SK-N-SH (cell line): ENCODE measurements at regions not wholly inside any gene's neighbourhood (a gene's known extent, or its start where the extent isn't known, plus 50 kb on each side); places are given as distances from the start of the nearest gene placed in this dataset.

Experiments
- CTCF ChIA-PET: fragments of 300-600, 350-600 bp; formaldehyde crosslinking; extraction: SDS; loops from one replicate; lab custom pipeline; 2021; lab: Yijun Ruan, JAX
- POLR2A ChIA-PET: fragments of 350-600 bp; sonication (Branson Sonifier 250); formaldehyde crosslinking; extraction: SDS; loops from one replicate; lab custom pipeline; 2020; ENCODE audit warnings: antibody characterized with exemption, inconsistent platforms; lab: Yijun Ruan, JAX
- DNase-seq: peaks from one replicate; pipeline ENCODE4 v3.0.0; 2012
- H2AFZ ChIP-seq: fragments of 200-600 bp; sonication (generic); 2 replicates; pipeline ENCODE4 v1.8.1; 2016; ENCODE audit warnings: antibody characterized with exemption, mild to moderate bottlenecking, low read depth
- H3F3A ChIP-seq: fragments of 200-600 bp; sonication (generic); replicated peaks from 2 replicates; pipeline ENCODE3; 2016; ENCODE audit warnings: antibody characterized with exemption, mild to moderate bottlenecking; ENCODE audit not compliant: insufficient read depth
- H3K27ac ChIP-seq, 2 experiments: fragments of 200-500 bp in 1 of 2; fragments of 200-600 bp in 1 of 2; sonication (Bioruptor generic) in 1 of 2; sonication (generic), shearing (Covaris generic) in 1 of 2; 2 replicates each; pipeline versions ENCODE4 v1.5.1 to v1.6.1; 2014 to 2016; ENCODE audit warnings: low read depth in 2 of 2, inconsistent platforms in 1 of 2, low read length in 1 of 2, mild to moderate bottlenecking in 1 of 2, mixed read lengths in 1 of 2
- H3K27me3 ChIP-seq: fragments of 200-600 bp; sonication (generic), shearing (Covaris generic); 2 replicates; pipeline ENCODE4 v1.6.1; 2016; ENCODE audit warnings: mixed run types; ENCODE audit not compliant: insufficient read depth
- H3K36me3 ChIP-seq, 2 experiments: fragments of 200-500 bp in 1 of 2; fragments of 200-600 bp in 1 of 2; sonication (Bioruptor generic) in 1 of 2; sonication (generic) in 1 of 2; replicated peaks in 1 of 2; 2 replicates each; pipeline versions ENCODE3 to v1.5.1; 2014 to 2016; ENCODE audit warnings: low read length in 1 of 2, mild to moderate bottlenecking in 1 of 2; ENCODE audit not compliant: insufficient read depth in 2 of 2, control insufficient read depth in 1 of 2
- H3K4me1 ChIP-seq, 2 experiments: fragments of 200-500 bp in 1 of 2; fragments of 200-600 bp in 1 of 2; sonication (Bioruptor generic) in 1 of 2; sonication (generic), shearing (Covaris generic) in 1 of 2; 2 replicates each; pipeline versions ENCODE4 v1.5.1 to v1.6.1; 2014 to 2016; ENCODE audit warnings: low read depth in 1 of 2, low read length in 1 of 2, mixed run types in 1 of 2; ENCODE audit not compliant: insufficient read depth in 2 of 2, control insufficient read depth in 1 of 2
- H3K4me2 ChIP-seq: fragments of 200-600 bp; sonication (generic), shearing (Covaris generic); 2 replicates; pipeline ENCODE4 v1.6.1; 2017; ENCODE audit warnings: mixed run types
- H3K4me3 ChIP-seq, 2 experiments: fragments of 200-500 bp in 1 of 2; fragments of 200-600 bp in 1 of 2; sonication (Bioruptor generic) in 1 of 2; sonication (generic), shearing (Covaris generic) in 1 of 2; 2 replicates each; pipeline versions ENCODE4 v1.5.1 to v1.8.1; 2014 to 2016; ENCODE audit warnings: low read depth in 2 of 2, inconsistent platforms in 1 of 2, low read length in 1 of 2, mild to moderate bottlenecking in 1 of 2, mixed read lengths in 1 of 2, moderate library complexity in 1 of 2
- H3K79me2 ChIP-seq: fragments of 200-600 bp; sonication (generic); 2 replicates; pipeline ENCODE4 v1.8.1; 2017; ENCODE audit warnings: mild to moderate bottlenecking; ENCODE audit not compliant: insufficient read depth
- H3K9ac ChIP-seq: fragments of 200-600 bp; sonication (generic); 2 replicates; pipeline ENCODE4 v1.6.1; 2017; ENCODE audit warnings: mixed run types
- H3K9me2 ChIP-seq: fragments of 200-600 bp; sonication (generic); 2 replicates; pipeline ENCODE4 v1.6.1; 2017; ENCODE audit warnings: mixed run types
- H3K9me3 ChIP-seq: fragments of 200-600 bp; sonication (generic); 2 replicates; pipeline ENCODE4 v1.6.1; 2017; ENCODE audit warnings: mixed run types, mild to moderate bottlenecking, moderate library complexity
- H4K20me1 ChIP-seq: fragments of 200-600 bp; sonication (generic); 2 replicates; pipeline ENCODE4 v1.6.1; 2017; ENCODE audit warnings: mild to moderate bottlenecking, mixed run types; ENCODE audit not compliant: insufficient read depth
- CHD2 ChIP-seq: fragments of 150-350 bp; IDR thresholded peaks from 2 replicates; pipeline ENCODE4 v1.6.1; 2018; ENCODE audit warnings: low read length; ENCODE audit not compliant: partially characterized antibody
- FOSL2 ChIP-seq: IDR thresholded peaks from 2 replicates; pipeline ENCODE4 v1.4.0; 2012; ENCODE audit warnings: low read depth, mild to moderate bottlenecking, moderate library complexity, borderline replicate concordance
- FOXM1 ChIP-seq: IDR thresholded peaks from 2 replicates; pipeline ENCODE4 v1.4.0; 2012; ENCODE audit warnings: low read depth, mild to moderate bottlenecking
- GABPA ChIP-seq: IDR thresholded peaks from 2 replicates; pipeline ENCODE4 v1.4.0; 2012; ENCODE audit warnings: low read depth, mild to moderate bottlenecking
- JUND ChIP-seq: IDR thresholded peaks from 2 replicates; pipeline ENCODE4 v1.4.0; 2012
- RAD21 ChIP-seq: IDR thresholded peaks from 2 replicates; pipeline ENCODE4 v1.6.1; 2012; ENCODE audit warnings: mild to moderate bottlenecking, low read length
- RCOR1 ChIP-seq: fragments of 150-350 bp; IDR thresholded peaks from 2 replicates; pipeline ENCODE4 v1.6.1; 2017; ENCODE audit warnings: antibody characterized with exemption, low read length
- SIN3A ChIP-seq: IDR thresholded peaks from 2 replicates; pipeline ENCODE4 v1.6.1; 2012; ENCODE audit warnings: low read depth, mild to moderate bottlenecking, low read length, moderate library complexity, borderline replicate concordance
- WGBS: methylation state at CpG from one replicate; pipeline ENCODE4 v1.1.6; 2017; ENCODE audit warnings: low lambda C conversion rate; 5-methylcytosine and 5-hydroxymethylcytosine counted together
- TF ChIP-seq, protein P1 (sequence below): IDR thresholded peaks from 2 replicates; pipeline ENCODE4; 2012
- TF ChIP-seq, protein P2 (sequence below): IDR thresholded peaks from 2 replicates; pipeline ENCODE4 v1.4.0; 2012; ENCODE audit warnings: low read depth, borderline replicate concordance
- TF ChIP-seq, protein P3 (sequence below): IDR thresholded peaks from 2 replicates; pipeline ENCODE4 v1.6.1; 2012; ENCODE audit warnings: mild to moderate bottlenecking, low read depth, low read length, moderate library complexity
- TF ChIP-seq, protein P4 (sequence below): fragments of 150-350 bp; IDR thresholded peaks from 2 replicates; pipeline ENCODE4 v1.6.1; 2017; ENCODE audit warnings: antibody characterized with exemption, low read length, low read depth, borderline replicate concordance

GRCh38 chr11:46176421-46176820, 55.2 kb upstream of the PHF21A start:
- WGBS: 54% methylated on average over 4 of the region's 4 CpGs
- no peak for TF ChIP-seq RAD21
- no peak for TF ChIP-seq GABPA
- TF ChIP-seq, protein P1, sequence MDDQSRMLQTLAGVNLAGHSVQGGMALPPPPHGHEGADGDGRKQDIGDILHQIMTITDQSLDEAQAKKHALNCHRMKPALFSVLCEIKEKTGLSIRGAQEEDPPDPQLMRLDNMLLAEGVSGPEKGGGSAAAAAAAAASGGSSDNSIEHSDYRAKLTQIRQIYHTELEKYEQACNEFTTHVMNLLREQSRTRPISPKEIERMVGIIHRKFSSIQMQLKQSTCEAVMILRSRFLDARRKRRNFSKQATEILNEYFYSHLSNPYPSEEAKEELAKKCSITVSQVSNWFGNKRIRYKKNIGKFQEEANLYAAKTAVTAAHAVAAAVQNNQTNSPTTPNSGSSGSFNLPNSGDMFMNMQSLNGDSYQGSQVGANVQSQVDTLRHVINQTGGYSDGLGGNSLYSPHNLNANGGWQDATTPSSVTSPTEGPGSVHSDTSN: no peak
- TF ChIP-seq RCOR1: no peak
- TF ChIP-seq, protein P2, sequence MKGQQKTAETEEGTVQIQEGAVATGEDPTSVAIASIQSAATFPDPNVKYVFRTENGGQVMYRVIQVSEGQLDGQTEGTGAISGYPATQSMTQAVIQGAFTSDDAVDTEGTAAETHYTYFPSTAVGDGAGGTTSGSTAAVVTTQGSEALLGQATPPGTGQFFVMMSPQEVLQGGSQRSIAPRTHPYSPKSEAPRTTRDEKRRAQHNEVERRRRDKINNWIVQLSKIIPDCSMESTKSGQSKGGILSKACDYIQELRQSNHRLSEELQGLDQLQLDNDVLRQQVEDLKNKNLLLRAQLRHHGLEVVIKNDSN: no peak
- TF ChIP-seq, protein P3, sequence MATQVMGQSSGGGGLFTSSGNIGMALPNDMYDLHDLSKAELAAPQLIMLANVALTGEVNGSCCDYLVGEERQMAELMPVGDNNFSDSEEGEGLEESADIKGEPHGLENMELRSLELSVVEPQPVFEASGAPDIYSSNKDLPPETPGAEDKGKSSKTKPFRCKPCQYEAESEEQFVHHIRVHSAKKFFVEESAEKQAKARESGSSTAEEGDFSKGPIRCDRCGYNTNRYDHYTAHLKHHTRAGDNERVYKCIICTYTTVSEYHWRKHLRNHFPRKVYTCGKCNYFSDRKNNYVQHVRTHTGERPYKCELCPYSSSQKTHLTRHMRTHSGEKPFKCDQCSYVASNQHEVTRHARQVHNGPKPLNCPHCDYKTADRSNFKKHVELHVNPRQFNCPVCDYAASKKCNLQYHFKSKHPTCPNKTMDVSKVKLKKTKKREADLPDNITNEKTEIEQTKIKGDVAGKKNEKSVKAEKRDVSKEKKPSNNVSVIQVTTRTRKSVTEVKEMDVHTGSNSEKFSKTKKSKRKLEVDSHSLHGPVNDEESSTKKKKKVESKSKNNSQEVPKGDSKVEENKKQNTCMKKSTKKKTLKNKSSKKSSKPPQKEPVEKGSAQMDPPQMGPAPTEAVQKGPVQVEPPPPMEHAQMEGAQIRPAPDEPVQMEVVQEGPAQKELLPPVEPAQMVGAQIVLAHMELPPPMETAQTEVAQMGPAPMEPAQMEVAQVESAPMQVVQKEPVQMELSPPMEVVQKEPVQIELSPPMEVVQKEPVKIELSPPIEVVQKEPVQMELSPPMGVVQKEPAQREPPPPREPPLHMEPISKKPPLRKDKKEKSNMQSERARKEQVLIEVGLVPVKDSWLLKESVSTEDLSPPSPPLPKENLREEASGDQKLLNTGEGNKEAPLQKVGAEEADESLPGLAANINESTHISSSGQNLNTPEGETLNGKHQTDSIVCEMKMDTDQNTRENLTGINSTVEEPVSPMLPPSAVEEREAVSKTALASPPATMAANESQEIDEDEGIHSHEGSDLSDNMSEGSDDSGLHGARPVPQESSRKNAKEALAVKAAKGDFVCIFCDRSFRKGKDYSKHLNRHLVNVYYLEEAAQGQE: no peak
- no peak for TF ChIP-seq FOXM1
- no peak for TF ChIP-seq JUND
- TF ChIP-seq FOSL2: no peak
- TF ChIP-seq, protein P4, sequence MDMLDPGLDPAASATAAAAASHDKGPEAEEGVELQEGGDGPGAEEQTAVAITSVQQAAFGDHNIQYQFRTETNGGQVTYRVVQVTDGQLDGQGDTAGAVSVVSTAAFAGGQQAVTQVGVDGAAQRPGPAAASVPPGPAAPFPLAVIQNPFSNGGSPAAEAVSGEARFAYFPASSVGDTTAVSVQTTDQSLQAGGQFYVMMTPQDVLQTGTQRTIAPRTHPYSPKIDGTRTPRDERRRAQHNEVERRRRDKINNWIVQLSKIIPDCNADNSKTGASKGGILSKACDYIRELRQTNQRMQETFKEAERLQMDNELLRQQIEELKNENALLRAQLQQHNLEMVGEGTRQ: no peak
- no peak for TF ChIP-seq CHD2
- no peak for TF ChIP-seq SIN3A
- Histone ChIP-seq H3K9me3 (no peaks in the 10 kb centered on the region), H3K4me2 (no peak overlapping the region), H3K36me3 (no peaks in the 10 kb centered on the region), H3F3A (no peaks in the 10 kb centered on the region), H3K79me2 (no peaks in the 10 kb centered on the region), H3K27ac (no peak overlapping the region), H3K27me3 (no peaks in the 10 kb centered on the region; the same call in 1 of the 2 replicates), H2AFZ (no peak overlapping the region), H3K4me1 (no peaks in the 10 kb centered on the region), H3K9ac (no peak overlapping the region), H3K4me3 (no peak overlapping the region), H4K20me1 (no peaks in the 10 kb centered on the region), H3K9me2 (no peaks in the 10 kb centered on the region)
- ChIA-PET POLR2A (no interaction called here), CTCF (no interaction called here)
- DNase-seq: no peak
